GM21723 (cell line): ENCODE measurements at regions not wholly inside any gene's neighbourhood (a gene's known extent, or its start where the extent isn't known, plus 50 kb on each side); places are given as distances from the start of the nearest gene placed in this dataset.

Source experiments
- ATAC-seq: cut with Tn5 transposase; IDR thresholded peaks from one replicate; pipeline ENCODE4 v1.9.1; 2021; ENCODE audit warnings: mild to moderate bottlenecking, moderate library complexity; ENCODE audit not compliant: unreplicated experiment

- ATAC-seq, result no peak
These were observed 94.6 kb upstream of the UST start for GRCh38 chr6:148652205-148652604.

- no peak for ATAC-seq
These were observed 93.6 kb upstream of the UST start for GRCh38 chr6:148653138-148653776.

GRCh38 chr6:148657048-148657447 lies 89.8 kb upstream of the UST start:
- ATAC-seq, result no peak

- ATAC-seq, result no peak
These were observed 88.0 kb upstream of the UST start for GRCh38 chr6:148658681-148659430.

GRCh38 chr6:148667395-148667794 lies 79.4 kb upstream of the UST start:
- no peak for ATAC-seq

GRCh38 chr6:148671085-148671484 lies 75.7 kb upstream of the UST start:
- no peak for ATAC-seq

GRCh38 chr6:148671952-148672351 lies 74.9 kb upstream of the UST start:
- ATAC-seq, result no peak

GRCh38 chr6:148674306-148674705 lies 72.5 kb upstream of the UST start:
- no peak for ATAC-seq

- peak; percentile 88 for ATAC-seq
These were observed 69.0 kb upstream of the UST start for GRCh38 chr6:148677594-148678476.

GRCh38 chr6:148678682-148679081 lies 68.1 kb upstream of the UST start:
- no peak for ATAC-seq

GRCh38 chr6:148681666-148682065 lies 65.2 kb upstream of the UST start:
- ATAC-seq, result no peak

- no peak for ATAC-seq
These were observed 64.6 kb upstream of the UST start for GRCh38 chr6:148682252-148682651.

GRCh38 chr6:148682990-148683389 lies 63.8 kb upstream of the UST start:
- ATAC-seq, result no peak

GRCh38 chr6:148689168-148689567 lies 57.7 kb upstream of the UST start:
- no peak for ATAC-seq

GRCh38 chr6:148693882-148694484 lies 52.8 kb upstream of the UST start:
- peak; percentile 74 for ATAC-seq
